Fibroblast of lung (primary cell): ENCODE measurements at regions not wholly inside any gene's neighbourhood (a gene's known extent, or its start where the extent isn't known, plus 50 kb on each side); places are given as distances from the start of the nearest gene placed in this dataset.

ENCODE experiments used
- DNase-seq, 2 donors: peaks; one replicate each; pipeline versions ENCODE4 v3.0.0 to v3.0.0-alpha.2; 2010; ENCODE audit warnings: low read depth in 2 of 2
- H2AFZ ChIP-seq: 2 replicates; pipeline ENCODE4 v1.5.1; 2012; ENCODE audit warnings: low read length, control low read depth, inconsistent platforms
- H3K27ac ChIP-seq: 2 replicates; pipeline ENCODE4 v1.5.1; 2011; ENCODE audit warnings: low read length, control low read depth; ENCODE audit not compliant: insufficient read depth
- H3K27me3 ChIP-seq: 2 replicates; pipeline ENCODE4 v1.5.1; 2011; ENCODE audit warnings: mild to moderate bottlenecking, low read length; ENCODE audit not compliant: control insufficient read depth, insufficient read depth
- H3K36me3 ChIP-seq: 2 replicates; pipeline ENCODE4 v1.5.1; 2011; ENCODE audit warnings: low read length; ENCODE audit not compliant: control insufficient read depth, insufficient read depth
- H3K4me1 ChIP-seq: 2 replicates; pipeline ENCODE4 v1.5.1; 2011; ENCODE audit warnings: low read length; ENCODE audit not compliant: control insufficient read depth, insufficient read depth; ENCODE audit errors: extremely low read depth
- H3K4me2 ChIP-seq: 2 replicates; pipeline ENCODE4 v1.5.1; 2011; ENCODE audit warnings: low read length, control low read depth; ENCODE audit not compliant: insufficient read depth; ENCODE audit errors: extremely low read depth
- H3K4me3 ChIP-seq, 4 experiments: fragments of 200-600 bp in 1 of 4; sonication (generic) in 1 of 4; replicated peaks in 1 of 4; 2 replicates each; pipeline ENCODE4 v1.5.1; 2011 to 2016; ENCODE audit warnings: low read length in 4 of 4, low read depth in 3 of 4, mild to moderate bottlenecking in 3 of 4, control low read depth in 2 of 4, inconsistent platforms in 1 of 4, mixed read lengths in 1 of 4; ENCODE audit not compliant: insufficient read depth in 1 of 4; ENCODE audit errors: control extremely low read depth in 1 of 4
- H3K79me2 ChIP-seq: 2 replicates; pipeline ENCODE4 v1.5.1; 2012; ENCODE audit warnings: mild to moderate bottlenecking, low read length, inconsistent platforms; ENCODE audit not compliant: control insufficient read depth, insufficient read depth
- H3K9ac ChIP-seq: 2 replicates; pipeline ENCODE4 v1.5.1; 2011; ENCODE audit warnings: mild to moderate bottlenecking, low read length, control low read depth; ENCODE audit not compliant: insufficient read depth
- H3K9me3 ChIP-seq: 2 replicates; pipeline ENCODE4 v1.5.1; 2012; ENCODE audit warnings: low read depth, low read length; ENCODE audit not compliant: control insufficient read depth, insufficient read depth
- H4K20me1 ChIP-seq: 2 replicates; pipeline ENCODE4 v1.5.1; 2011; ENCODE audit warnings: low read length; ENCODE audit not compliant: control insufficient read depth, insufficient read depth; ENCODE audit errors: extremely low read depth
- EZH2 ChIP-seq: IDR thresholded peaks from 2 replicates; pipeline ENCODE4 v1.5.1; 2012; ENCODE audit warnings: low read length, control low read depth, mild to moderate bottlenecking; ENCODE audit errors: missing control alignments
- TF ChIP-seq, protein P1 (sequence below), 2 donors: IDR thresholded peaks in 1 of 2; conservative IDR thresholded peaks in 1 of 2; 1 replicate in 1 of 2; 2 replicates in 1 of 2; pipeline ENCODE4 v1.5.1; 2011 to 2012; ENCODE audit warnings: low read length in 2 of 2, control low read depth in 1 of 2, inconsistent platforms in 1 of 2, low read depth in 1 of 2, mild to moderate bottlenecking in 1 of 2

DNA sequence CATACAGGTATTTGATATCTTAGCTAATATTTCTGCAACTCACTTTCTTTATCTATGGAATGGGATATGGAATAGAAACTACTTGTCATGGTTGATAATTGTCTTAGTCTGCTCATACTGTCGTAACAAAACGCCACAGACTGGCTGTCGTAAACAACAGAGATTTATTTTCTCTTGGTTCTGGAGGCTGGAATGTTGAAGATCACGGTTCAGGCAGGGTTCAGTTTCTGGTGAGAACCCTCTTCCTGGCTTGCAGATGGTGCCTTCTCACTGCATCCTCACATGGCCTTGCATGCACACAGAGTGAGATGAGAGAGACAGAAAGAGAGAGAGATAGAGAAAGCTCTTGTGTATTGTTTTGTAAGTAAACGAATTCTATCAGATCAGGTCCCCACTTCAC, 332.7 kb upstream of the MAGI2 start:
- no peaks in the 10 kb centered on the region for H4K20me1 ChIP-seq
- DNase-seq = no peak
- no peak overlapping the region for H3K4me3 ChIP-seq
- no peaks in the 10 kb centered on the region for H3K79me2 ChIP-seq
- no peak overlapping the region for H3K4me2 ChIP-seq
- no peaks in the 10 kb centered on the region for H3K36me3 ChIP-seq
- peaks cover 2% of the 10 kb centered on the region for H3K4me1 ChIP-seq
- H3K9me3 ChIP-seq = no peaks in the 10 kb centered on the region
- no peak overlapping the region for H3K9ac ChIP-seq
- H3K27ac ChIP-seq = no peak overlapping the region
- H2AFZ ChIP-seq = peak overlapping the region; percentile 61
- TF ChIP-seq, protein P1, sequence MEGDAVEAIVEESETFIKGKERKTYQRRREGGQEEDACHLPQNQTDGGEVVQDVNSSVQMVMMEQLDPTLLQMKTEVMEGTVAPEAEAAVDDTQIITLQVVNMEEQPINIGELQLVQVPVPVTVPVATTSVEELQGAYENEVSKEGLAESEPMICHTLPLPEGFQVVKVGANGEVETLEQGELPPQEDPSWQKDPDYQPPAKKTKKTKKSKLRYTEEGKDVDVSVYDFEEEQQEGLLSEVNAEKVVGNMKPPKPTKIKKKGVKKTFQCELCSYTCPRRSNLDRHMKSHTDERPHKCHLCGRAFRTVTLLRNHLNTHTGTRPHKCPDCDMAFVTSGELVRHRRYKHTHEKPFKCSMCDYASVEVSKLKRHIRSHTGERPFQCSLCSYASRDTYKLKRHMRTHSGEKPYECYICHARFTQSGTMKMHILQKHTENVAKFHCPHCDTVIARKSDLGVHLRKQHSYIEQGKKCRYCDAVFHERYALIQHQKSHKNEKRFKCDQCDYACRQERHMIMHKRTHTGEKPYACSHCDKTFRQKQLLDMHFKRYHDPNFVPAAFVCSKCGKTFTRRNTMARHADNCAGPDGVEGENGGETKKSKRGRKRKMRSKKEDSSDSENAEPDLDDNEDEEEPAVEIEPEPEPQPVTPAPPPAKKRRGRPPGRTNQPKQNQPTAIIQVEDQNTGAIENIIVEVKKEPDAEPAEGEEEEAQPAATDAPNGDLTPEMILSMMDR (conservative IDR thresholded peaks at IDR 0.05 in 1 of 2, IDR thresholded peaks at IDR 0.05 in 1 of 2; ENCODE audit: low read depth in 1 of 2, low read length in 2 of 2) = no peak
- TF ChIP-seq EZH2 = no peak
- no peaks in the 10 kb centered on the region for H3K27me3 ChIP-seq

DNA sequence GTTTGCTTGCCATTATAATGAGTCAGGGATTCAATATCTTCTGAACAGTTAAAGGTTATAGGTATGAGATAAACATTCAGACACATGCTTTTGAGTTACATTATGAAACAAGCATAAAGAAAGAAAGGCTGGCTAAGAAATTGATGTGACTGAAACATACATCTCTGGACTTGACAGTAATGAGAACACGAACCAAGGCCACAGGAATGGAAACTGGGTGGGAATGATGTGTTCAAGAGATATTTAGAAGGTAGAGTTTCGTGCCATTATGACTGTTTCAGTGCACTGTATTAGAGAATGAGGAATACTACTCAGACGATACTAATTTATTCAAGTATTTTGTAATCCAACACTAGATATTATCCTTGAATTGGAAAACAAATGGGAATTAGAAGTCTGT, 332.1 kb upstream of the MAGI2 start:
- Histone ChIP-seq H3K27ac (no peak overlapping the region), H4K20me1 (no peaks in the 10 kb centered on the region)

DNA sequence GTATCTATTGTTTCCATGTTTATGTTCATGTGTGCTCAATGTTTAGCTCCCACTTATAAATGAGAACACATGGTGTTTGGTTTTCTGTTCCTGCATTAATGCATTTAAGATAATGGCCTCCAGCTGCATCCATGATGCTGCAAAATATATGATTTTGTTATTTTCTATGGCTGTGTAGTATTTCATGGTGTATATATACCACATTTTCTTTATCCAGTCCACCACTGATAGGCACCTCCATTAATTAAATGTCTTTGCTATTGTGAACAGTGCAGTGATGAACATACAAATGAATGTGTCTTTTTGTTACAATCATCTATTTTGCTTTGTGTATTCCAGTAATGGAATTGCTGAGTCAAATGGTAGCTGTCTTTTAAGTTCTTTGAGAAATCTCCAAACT, 329.4 kb upstream of the MAGI2 start:
- H3K4me1 ChIP-seq = no peaks in the 10 kb centered on the region
- H3K27me3 ChIP-seq = no peaks in the 10 kb centered on the region
- no peaks in the 10 kb centered on the region for H3K36me3 ChIP-seq
- H4K20me1 ChIP-seq = no peaks in the 10 kb centered on the region
- TF ChIP-seq, protein P1 (conservative IDR thresholded peaks at IDR 0.05 in 1 of 2, IDR thresholded peaks at IDR 0.05 in 1 of 2; ENCODE audit: low read depth in 1 of 2, low read length in 2 of 2) = no peak
- TF ChIP-seq EZH2 = no peak
- H3K79me2 ChIP-seq = no peaks in the 10 kb centered on the region
- no peak overlapping the region for H3K4me3 ChIP-seq
- DNase-seq = no peak
- H2AFZ ChIP-seq = no peak overlapping the region
- no peaks in the 10 kb centered on the region for H3K9me3 ChIP-seq
- no peak overlapping the region for H3K4me2 ChIP-seq
- no peak overlapping the region for H3K27ac ChIP-seq
- no peak overlapping the region for H3K9ac ChIP-seq

More for the DNA sequence above, 332.1 kb upstream of the MAGI2 start:
- Histone ChIP-seq H3K9me3 (no peaks in the 10 kb centered on the region), H3K4me3 (no peak overlapping the region), H3K9ac (no peak overlapping the region), H3K36me3 (no peaks in the 10 kb centered on the region), H2AFZ (no peak overlapping the region), H3K27me3 (no peaks in the 10 kb centered on the region), H3K4me2 (no peak overlapping the region), H3K79me2 (no peaks in the 10 kb centered on the region), H3K4me1 (peaks cover 2% of the 10 kb centered on the region)
- TF ChIP-seq, protein P1 (conservative IDR thresholded peaks at IDR 0.05 in 1 of 2, IDR thresholded peaks at IDR 0.05 in 1 of 2; ENCODE audit: low read depth in 1 of 2, low read length in 2 of 2) = no peak
- DNase-seq = peak in 1 of 2 donors; percentile 30
